Right lobe of liver (tissue), 6 donors: ENCODE measurements at regions not wholly inside any gene's neighbourhood (a gene's known extent, or its start where the extent isn't known, plus 50 kb on each side); places are given as distances from the start of the nearest gene placed in this dataset.
A peak's percentile ranks its signal among the peaks of the same experiment; 100 is the strongest.

Source experiments
- ATAC-seq, 4 donors: fragments of 200-7000 bp; cut with Tn5 transposase; one replicate each; pipeline ENCODE4 v1.9.1; 2020; ENCODE audit warnings: mild to moderate bottlenecking in 4 of 4, moderate library complexity in 4 of 4
- DNase-seq, 3 donors: peaks; one replicate each; pipeline ENCODE4 v3.0.0-alpha.2; 2020
- H3K27ac ChIP-seq, 3 donors: fragments of 200-600 bp; one replicate each; pipeline ENCODE4 v1.8.0; 2022
- H3K27me3 ChIP-seq, 2 donors: fragments of 200-600 bp; one replicate each; pipeline ENCODE4 v1.8.0; 2022
- H3K36me3 ChIP-seq, 4 donors: fragments of 200-600 bp; sonication (generic) in 1 of 4; one replicate each; pipeline versions ENCODE4 v1.5.1 to v1.8.0; 2017 to 2022; ENCODE audit warnings: control low read depth in 1 of 4
- H3K4me1 ChIP-seq, 4 donors: fragments of 200-600 bp; sonication (generic) in 1 of 4; one replicate each; pipeline versions ENCODE4 v1.5.1 to v1.8.0; 2017 to 2022; ENCODE audit warnings: control low read depth in 1 of 4
- H3K4me3 ChIP-seq, 3 donors: fragments of 200-600 bp; one replicate each; pipeline ENCODE4 v1.8.0; 2022
- H3K9me3 ChIP-seq, 4 donors: fragments of 200-600 bp; sonication (generic) in 1 of 4; one replicate each; pipeline versions ENCODE4 v1.5.1 to v1.8.0; 2017 to 2022; ENCODE audit warnings: control low read depth in 1 of 4
- CTCF ChIP-seq, 4 donors: fragments of 200-600 bp in 3 of 4; fragments of 450-650 bp in 1 of 4; IDR thresholded peaks; one replicate each; pipeline versions ENCODE4 v1.5.1 to v1.8.0; 2016 to 2022; ENCODE audit warnings: antibody characterized with exemption in 4 of 4, mild to moderate bottlenecking in 2 of 4
- POLR2A ChIP-seq: fragments of 450-650 bp; IDR thresholded peaks from one replicate; pipeline ENCODE4 v1.6.1; 2017; ENCODE audit warnings: antibody characterized with exemption, mild to moderate bottlenecking
- WGBS: methylation state at CpG from one replicate; pipeline ENCODE4 v1.1.6; 2018; ENCODE audit warnings: low coverage, low lambda C conversion rate; ENCODE audit not compliant: insufficient coverage; ENCODE audit errors: missing lambda C conversion rate; 5-methylcytosine and 5-hydroxymethylcytosine counted together
- intact Hi-C, 2 donors: fragments of 100-400 bp; cut with DNase I; formaldehyde crosslinking; loops; one replicate each; pipeline versions ENCODE4 v1.11.2 to v1.14.1; 2022
- donor health status: DM: no; HTN: yes; CAD: no.
- donor health status: DM: no; HTN: no; CAD: no.
- donor health status: DM: no; HTN: no; CAD: no.
- donor health status: DM: no; HTN: yes; CAD: no.
- donor health status: DM: no; HTN: yes; CAD: no.

GRCh38 chr16:6345090-6345489 is 987.6 kb upstream of the RBFOX1 start:
- WGBS, result 78% methylated on average over 4 of the region's 4 CpGs
- intact Hi-C loops, result no loop called here
- Histone ChIP-seq H3K27ac (no peak overlapping the region), H3K9me3 (no peaks in the 10 kb centered on the region), H3K4me1 (no peaks in the 10 kb centered on the region), H3K4me3 (no peak overlapping the region), H3K27me3 (no peaks in the 10 kb centered on the region), H3K36me3 (no peaks in the 10 kb centered on the region)
- ATAC-seq (no peak), DNase-seq (no peak)
- no peak for TF ChIP-seq POLR2A
- no peak for TF ChIP-seq CTCF (IDR thresholded peaks at IDR 0.05)

DNA sequence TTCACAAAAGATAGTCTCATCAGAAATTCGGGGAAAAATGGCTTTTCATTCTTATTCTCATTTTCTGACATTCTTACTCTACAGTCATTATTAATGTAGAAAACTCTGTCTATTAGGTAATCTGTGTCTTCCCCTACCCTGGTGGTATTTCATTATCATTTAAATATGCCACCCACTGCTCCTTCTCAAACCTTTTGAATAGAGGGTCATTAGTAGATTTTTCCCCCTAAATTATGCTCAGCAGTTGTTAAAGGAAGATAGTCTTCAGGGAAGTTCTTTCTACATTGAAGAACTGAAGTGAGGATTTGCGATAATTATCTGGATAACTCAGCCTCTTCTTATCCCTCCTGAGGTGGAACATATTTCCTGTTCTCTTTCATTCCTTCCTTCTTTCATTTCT is 989.5 kb upstream of the RBFOX1 start:
- 16% methylated on average over 2 of the region's 2 CpGs for WGBS
- intact Hi-C loops, result no loop called here

GRCh38 chr16:6341981-6342380 is 990.7 kb upstream of the RBFOX1 start:
- no peak overlapping the region for H3K27ac ChIP-seq
- H3K9me3 ChIP-seq, result no peaks in the 10 kb centered on the region
- intact Hi-C loops, result no loop called here
- no peak for TF ChIP-seq POLR2A
- H3K27me3 ChIP-seq, result no peaks in the 10 kb centered on the region
- no peak for ATAC-seq
- H3K36me3 ChIP-seq, result no peaks in the 10 kb centered on the region
- H3K4me1 ChIP-seq, result no peaks in the 10 kb centered on the region
- DNase-seq, result no peak
- WGBS, result 27% methylated on average over 3 of the region's 3 CpGs
- no peak overlapping the region for H3K4me3 ChIP-seq

More for the DNA sequence above, 989.5 kb upstream of the RBFOX1 start:
- no peaks in the 10 kb centered on the region for H3K36me3 ChIP-seq
- TF ChIP-seq POLR2A (no peak), CTCF (IDR thresholded peaks at IDR 0.05) (no peak)
- no peaks in the 10 kb centered on the region for H3K27me3 ChIP-seq
- no peak for DNase-seq
- no peak overlapping the region for H3K4me3 ChIP-seq
- no peak overlapping the region for H3K27ac ChIP-seq
- ATAC-seq, result no peak
- H3K9me3 ChIP-seq, result no peaks in the 10 kb centered on the region
- H3K4me1 ChIP-seq, result no peaks in the 10 kb centered on the region

- no peak overlapping the region for H3K4me3 ChIP-seq
- H3K4me1 ChIP-seq, result no peaks in the 10 kb centered on the region
- intact Hi-C loops, result no loop called here
- no peak for DNase-seq
- 52% methylated on average over 5 of the region's 6 CpGs for WGBS
- no peaks in the 10 kb centered on the region for H3K36me3 ChIP-seq
- H3K27me3 ChIP-seq, result no peaks in the 10 kb centered on the region
- no peak overlapping the region for H3K27ac ChIP-seq
- no peaks in the 10 kb centered on the region for H3K9me3 ChIP-seq
- ATAC-seq, result no peak
- TF ChIP-seq POLR2A, result no peak
- TF ChIP-seq CTCF (IDR thresholded peaks at IDR 0.05), result peak; percentile 5 to 29 (median 26)
Observed at GRCh38 chr16:6335072-6335471, 997.6 kb upstream of the RBFOX1 start.

DNA sequence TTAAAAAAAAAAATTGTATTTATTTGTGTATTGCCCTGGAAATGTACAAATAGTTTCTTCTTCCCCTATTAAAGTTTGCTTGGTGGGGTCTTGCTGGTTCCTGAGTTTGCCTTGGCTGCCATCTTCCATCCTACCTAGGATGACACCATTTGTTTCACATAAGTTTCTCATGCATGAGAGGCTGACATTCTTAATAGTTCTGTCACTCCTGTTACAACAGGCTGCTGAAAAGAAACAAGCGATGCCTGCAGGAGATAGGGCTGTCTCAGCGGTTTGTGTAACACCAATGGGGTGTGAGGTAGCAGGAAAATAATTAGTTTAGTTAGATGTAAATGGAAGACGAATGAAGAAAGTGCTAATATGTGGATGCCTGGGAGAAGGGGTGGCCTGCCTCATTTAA is 1000.9 kb upstream of the RBFOX1 start:
- 9% methylated on average over 3 of the region's 3 CpGs for WGBS
- no peak for ATAC-seq

More for the DNA sequence above, 1000.9 kb upstream of the RBFOX1 start:
- intact Hi-C loops, result no loop called here
- Histone ChIP-seq H3K27me3 (no peaks in the 10 kb centered on the region), H3K4me1 (no peaks in the 10 kb centered on the region), H3K27ac (no peak overlapping the region), H3K9me3 (no peaks in the 10 kb centered on the region), H3K4me3 (no peak overlapping the region), H3K36me3 (no peaks in the 10 kb centered on the region)
- no peak for DNase-seq
- no peak for TF ChIP-seq CTCF (IDR thresholded peaks at IDR 0.05)
- TF ChIP-seq POLR2A, result no peak
